ENCODE measurements at regions not wholly inside any gene's neighbourhood (a gene's known extent, or its start where the extent isn't known, plus 50 kb on each side); places are given as distances from the start of the nearest gene placed in this dataset.
A peak's percentile ranks its signal among the peaks of the same experiment; 100 is the strongest.

DNA sequence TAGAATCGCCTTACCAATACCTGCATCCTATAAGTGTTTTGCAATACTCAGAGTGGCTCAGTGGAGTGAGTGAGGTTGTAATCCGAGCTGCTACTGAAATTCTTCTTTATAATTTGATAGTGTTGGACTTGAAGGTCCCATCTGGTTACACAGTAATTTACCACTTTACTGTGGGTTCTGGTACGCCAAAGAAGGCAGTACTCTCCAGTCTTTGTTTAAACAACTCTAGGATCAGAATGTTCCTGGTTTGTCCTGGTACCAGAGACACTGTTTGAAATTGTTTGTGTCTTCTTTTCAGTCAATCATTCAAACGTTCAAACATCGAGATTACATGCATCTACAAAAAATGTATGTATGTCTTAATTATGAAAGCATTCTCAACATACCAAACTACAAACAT is 51.3 kb upstream of the AMN1 start:
- intact Hi-C loops (cut with DNase I, micrococcal nuclease) = no loop called here
- ChIA-PET POLR2A (no interaction called here), CTCF (no interaction called here)
- H3K27ac Mint-ChIP-seq = no peak overlapping the region
- no peak overlapping the region for H3K4me3 ChIP-seq (ENCODE audit: low read length)
- no peaks in the 10 kb centered on the region for H3K27me3 Mint-ChIP-seq
- H3K27me3 ChIP-seq (ENCODE audit: control insufficient read depth in 1 of 2, insufficient read depth in 2 of 2, low read length in 2 of 2) = no peaks in the 10 kb centered on the region
- no peak for ATAC-seq (ENCODE audit: poor library complexity)
- peaks cover 19% of the 10 kb centered on the region for H3K4me1 Mint-ChIP-seq (ENCODE audit: low read depth)
- TF ChIP-seq, protein P1, sequence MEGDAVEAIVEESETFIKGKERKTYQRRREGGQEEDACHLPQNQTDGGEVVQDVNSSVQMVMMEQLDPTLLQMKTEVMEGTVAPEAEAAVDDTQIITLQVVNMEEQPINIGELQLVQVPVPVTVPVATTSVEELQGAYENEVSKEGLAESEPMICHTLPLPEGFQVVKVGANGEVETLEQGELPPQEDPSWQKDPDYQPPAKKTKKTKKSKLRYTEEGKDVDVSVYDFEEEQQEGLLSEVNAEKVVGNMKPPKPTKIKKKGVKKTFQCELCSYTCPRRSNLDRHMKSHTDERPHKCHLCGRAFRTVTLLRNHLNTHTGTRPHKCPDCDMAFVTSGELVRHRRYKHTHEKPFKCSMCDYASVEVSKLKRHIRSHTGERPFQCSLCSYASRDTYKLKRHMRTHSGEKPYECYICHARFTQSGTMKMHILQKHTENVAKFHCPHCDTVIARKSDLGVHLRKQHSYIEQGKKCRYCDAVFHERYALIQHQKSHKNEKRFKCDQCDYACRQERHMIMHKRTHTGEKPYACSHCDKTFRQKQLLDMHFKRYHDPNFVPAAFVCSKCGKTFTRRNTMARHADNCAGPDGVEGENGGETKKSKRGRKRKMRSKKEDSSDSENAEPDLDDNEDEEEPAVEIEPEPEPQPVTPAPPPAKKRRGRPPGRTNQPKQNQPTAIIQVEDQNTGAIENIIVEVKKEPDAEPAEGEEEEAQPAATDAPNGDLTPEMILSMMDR (IDR thresholded peaks at IDR 0.05) = no peak
- H3K9me3 Mint-ChIP-seq = peaks cover 4% of the 10 kb centered on the region
- no peaks in the 10 kb centered on the region for H3K36me3 Mint-ChIP-seq (ENCODE audit: low read depth)
- H3K27ac ChIP-seq (ENCODE audit: low read depth in 1 of 2, low read length in 2 of 2) = no peak overlapping the region
- H3K9me3 ChIP-seq (ENCODE audit: control insufficient read depth in 1 of 2, insufficient read depth in 1 of 2, low read length in 2 of 2) = peaks cover 0 to 8% of the 10 kb centered on the region in 2 experiments
- no peaks in the 10 kb centered on the region for H3K4me1 ChIP-seq (ENCODE audit: insufficient read depth, low read length)
- H3K36me3 ChIP-seq (ENCODE audit: insufficient read depth, low read length) = no peaks in the 10 kb centered on the region
- no peak overlapping the region for H3K4me3 Mint-ChIP-seq
- DNase-seq = no peak

DNA sequence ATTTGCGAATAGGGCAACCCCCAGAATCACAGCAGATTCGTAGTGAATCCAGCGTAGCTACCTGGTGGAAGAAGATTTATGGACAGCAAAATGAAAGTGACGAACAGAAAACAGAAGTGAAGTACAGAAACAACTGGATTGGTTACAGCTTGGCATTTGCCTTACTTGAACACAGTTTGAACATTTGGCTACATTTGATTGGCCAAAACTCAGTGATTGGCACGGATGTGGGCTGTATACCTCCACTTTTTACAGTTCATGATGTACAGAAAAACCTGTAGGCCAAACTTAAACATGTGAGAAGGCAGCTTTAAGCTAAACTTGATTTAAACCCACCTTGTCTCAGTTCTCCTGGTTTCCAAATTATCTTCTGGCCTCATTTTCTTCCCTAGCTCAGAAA is 49.9 kb upstream of the AMN1 start:
- Histone ChIP-seq H3K9me3 (ENCODE audit: control insufficient read depth in 1 of 2, insufficient read depth in 1 of 2, low read length in 2 of 2) (peaks cover 0 to 8% of the 10 kb centered on the region in 2 experiments), H3K4me3 (ENCODE audit: low read length) (no peak overlapping the region), H3K27ac (ENCODE audit: low read depth in 1 of 2, low read length in 2 of 2) (no peak overlapping the region), H3K36me3 (ENCODE audit: insufficient read depth, low read length) (no peaks in the 10 kb centered on the region), H3K27me3 (ENCODE audit: control insufficient read depth in 1 of 2, insufficient read depth in 2 of 2, low read length in 2 of 2) (no peaks in the 10 kb centered on the region), H3K4me1 (ENCODE audit: insufficient read depth, low read length) (peaks cover 5% of the 10 kb centered on the region)
- Mint-ChIP-seq H3K4me3 (no peak overlapping the region), H3K36me3 (ENCODE audit: low read depth) (no peaks in the 10 kb centered on the region), H3K27me3 (no peaks in the 10 kb centered on the region), H3K27ac (peak overlapping the region; percentile 2), H3K4me1 (ENCODE audit: low read depth) (peaks cover 19% of the 10 kb centered on the region), H3K9me3 (peaks cover under 1% of the 10 kb centered on the region)
- no peak for ATAC-seq (ENCODE audit: poor library complexity)
- TF ChIP-seq, protein P1 (IDR thresholded peaks at IDR 0.05) = no peak
- ChIA-PET CTCF (interaction anchor here (0.6 kb wide), 1 partner anchor 20 kb away, joined by 4 read pairs; no protein-coding TSS in a partner anchor), POLR2A (interaction anchor here (0.8 kb wide), 1 partner anchor 131 kb away, joined by 3 read pairs; no protein-coding TSS in a partner anchor)
- DNase-seq = no peak
- intact Hi-C loops (cut with DNase I, micrococcal nuclease) = no loop called here

All from CD4-positive, alpha-beta T cell (primary cell).